Vagina (tissue), 2 donors: ENCODE measurements at regions not wholly inside any gene's neighbourhood (a gene's known extent, or its start where the extent isn't known, plus 50 kb on each side); places are given as distances from the start of the nearest gene placed in this dataset.

Experiments
- DNase-seq, 2 donors: peaks; one replicate each; pipeline ENCODE4 v3.0.0-alpha.2; 2017; ENCODE audit errors: extremely low spot score in 2 of 2
- H3K27ac ChIP-seq: fragments of 200-600 bp; sonication (generic); one replicate; pipeline ENCODE4 v1.5.1; 2019
- H3K27me3 ChIP-seq: fragments of 200-600 bp; sonication (generic); one replicate; pipeline ENCODE4 v1.5.1; 2019
- H3K36me3 ChIP-seq, 2 donors: fragments of 200-600 bp; sonication (generic); one replicate each; pipeline ENCODE4 v1.5.1; 2017 to 2019
- H3K4me1 ChIP-seq: fragments of 200-600 bp; sonication (generic); one replicate; pipeline ENCODE4 v1.5.1; 2019
- H3K4me3 ChIP-seq, 2 donors: fragments of 200-600 bp; sonication (generic); 1 replicate in 1 of 2; 2 replicates in 1 of 2; pipeline ENCODE4 v1.5.1; 2016 to 2019
- H3K9me3 ChIP-seq: fragments of 200-600 bp; sonication (generic); one replicate; pipeline ENCODE4 v1.5.1; 2019
- CTCF ChIP-seq, 3 experiments: fragments of 450-650 bp in 2 of 3; fragments of 200-600 bp in 1 of 3; sonication (generic) in 1 of 3; IDR thresholded peaks; one replicate each; pipeline ENCODE4 v1.5.1; 2017 to 2019; ENCODE audit warnings: antibody characterized with exemption in 3 of 3, mild to moderate bottlenecking in 2 of 3, moderate library complexity in 2 of 3
- POLR2A ChIP-seq, 2 donors: fragments of 450-650 bp; IDR thresholded peaks; one replicate each; pipeline ENCODE4 v1.6.1; 2017; ENCODE audit warnings: antibody characterized with exemption in 2 of 2, mild to moderate bottlenecking in 2 of 2, moderate library complexity in 2 of 2
- POLR2AphosphoS5 ChIP-seq, 2 donors: sonication (generic); formaldehyde crosslinking; IDR thresholded peaks; one replicate each; pipeline ENCODE4 v1.9.0; 2017; ENCODE audit warnings: antibody characterized with exemption in 2 of 2, mild to moderate bottlenecking in 2 of 2, low read depth in 1 of 2; ENCODE audit not compliant: insufficient read depth in 1 of 2
- intact Hi-C: fragments of 100-400 bp; cut with DNase I; formaldehyde crosslinking; loops from one replicate; pipeline ENCODE4 v1.15.1; 2023

- H3K27ac ChIP-seq, result no peak overlapping the region
- no peak overlapping the region for H3K4me3 ChIP-seq
- no peaks in the 10 kb centered on the region for H3K27me3 ChIP-seq
- TF ChIP-seq CTCF (IDR thresholded peaks at IDR 0.05) (no peak), POLR2A (IDR thresholded peaks at IDR 0.05) (no peak), POLR2AphosphoS5 (IDR thresholded peaks at IDR 0.05; ENCODE audit: insufficient read depth in 1 of 2, low read depth in 1 of 2) (no peak)
- H3K4me1 ChIP-seq, result no peaks in the 10 kb centered on the region
- H3K9me3 ChIP-seq, result no peaks in the 10 kb centered on the region
- no peak for DNase-seq
- no peaks in the 10 kb centered on the region for H3K36me3 ChIP-seq
- intact Hi-C loops, result no loop called here
Measured at GRCh38 chr2:101624706-101625332, 72.7 kb upstream of the MAP4K4 start.

- Histone ChIP-seq H3K27ac (no peak overlapping the region), H3K4me3 (no peak overlapping the region), H3K36me3 (no peaks in the 10 kb centered on the region), H3K4me1 (peaks cover 13% of the 10 kb centered on the region), H3K27me3 (no peaks in the 10 kb centered on the region), H3K9me3 (no peaks in the 10 kb centered on the region)
- TF ChIP-seq CTCF (IDR thresholded peaks at IDR 0.05) (no peak), POLR2AphosphoS5 (IDR thresholded peaks at IDR 0.05; ENCODE audit: insufficient read depth in 1 of 2, low read depth in 1 of 2) (no peak), POLR2A (IDR thresholded peaks at IDR 0.05) (no peak)
- intact Hi-C loops, result no loop called here
- DNase-seq, result no peak
Measured at GRCh38 chr2:101623031-101623521, 74.4 kb upstream of the MAP4K4 start.

GRCh38 chr2:101622210-101623030 lies 75.1 kb upstream of the MAP4K4 start:
- no peaks in the 10 kb centered on the region for H3K9me3 ChIP-seq
- H3K4me3 ChIP-seq, result no peak overlapping the region
- no peaks in the 10 kb centered on the region for H3K36me3 ChIP-seq
- intact Hi-C loops, result no loop called here
- no peak overlapping the region for H3K27ac ChIP-seq
- no peaks in the 10 kb centered on the region for H3K27me3 ChIP-seq
- DNase-seq, result no peak
- TF ChIP-seq POLR2A (IDR thresholded peaks at IDR 0.05), result no peak
- peaks cover 13% of the 10 kb centered on the region for H3K4me1 ChIP-seq

- H3K4me3 ChIP-seq, result peak overlapping the region in 1 of 2 donors; percentile 22
- intact Hi-C loops, result no loop called here
- TF ChIP-seq POLR2A (IDR thresholded peaks at IDR 0.05) (no peak), POLR2AphosphoS5 (IDR thresholded peaks at IDR 0.05; ENCODE audit: insufficient read depth in 1 of 2, low read depth in 1 of 2) (no peak), CTCF (IDR thresholded peaks at IDR 0.05) (no peak)
Measured at GRCh38 chr2:101619191-101619591, 78.3 kb upstream of the MAP4K4 start.

GRCh38 chr2:101617796-101618195 lies 79.7 kb upstream of the MAP4K4 start:
- no peak for TF ChIP-seq POLR2A (IDR thresholded peaks at IDR 0.05)
- TF ChIP-seq POLR2AphosphoS5 (IDR thresholded peaks at IDR 0.05; ENCODE audit: insufficient read depth in 1 of 2, low read depth in 1 of 2), result no peak
- TF ChIP-seq CTCF (IDR thresholded peaks at IDR 0.05), result no peak
- H3K27me3 ChIP-seq, result no peaks in the 10 kb centered on the region
- DNase-seq, result no peak
- intact Hi-C loops, result no loop called here
- no peaks in the 10 kb centered on the region for H3K36me3 ChIP-seq
- no peak overlapping the region for H3K27ac ChIP-seq
- peaks cover 13% of the 10 kb centered on the region for H3K4me1 ChIP-seq
- no peak overlapping the region for H3K4me3 ChIP-seq
- no peaks in the 10 kb centered on the region for H3K9me3 ChIP-seq

More at GRCh38 chr2:101619191-101619591, 78.3 kb upstream of the MAP4K4 start:
- Histone ChIP-seq H3K9me3 (no peaks in the 10 kb centered on the region), H3K27me3 (no peaks in the 10 kb centered on the region), H3K36me3 (no peaks in the 10 kb centered on the region), H3K4me1 (peaks cover 13% of the 10 kb centered on the region), H3K27ac (no peak overlapping the region)
- DNase-seq, result no peak
